Fibroblast of the aortic adventitia (primary cell): ENCODE measurements at regions not wholly inside any gene's neighbourhood (a gene's known extent, or its start where the extent isn't known, plus 50 kb on each side); places are given as distances from the start of the nearest gene placed in this dataset.

Source experiments
- DNase-seq: peaks from one replicate; pipeline ENCODE4 v3.0.0-alpha.2; 2010; ENCODE audit warnings: low read depth
- H3K4me3 ChIP-seq: 2 replicates; pipeline ENCODE4 v1.5.1; 2011; ENCODE audit warnings: low read depth, mild to moderate bottlenecking, control low read depth, low read length, moderate library complexity
- CTCF ChIP-seq: IDR thresholded peaks from 2 replicates; pipeline ENCODE4 v1.5.1; 2011; ENCODE audit warnings: mild to moderate bottlenecking, low read length, control low read depth, inconsistent platforms; ENCODE audit not compliant: insufficient read depth

DNA sequence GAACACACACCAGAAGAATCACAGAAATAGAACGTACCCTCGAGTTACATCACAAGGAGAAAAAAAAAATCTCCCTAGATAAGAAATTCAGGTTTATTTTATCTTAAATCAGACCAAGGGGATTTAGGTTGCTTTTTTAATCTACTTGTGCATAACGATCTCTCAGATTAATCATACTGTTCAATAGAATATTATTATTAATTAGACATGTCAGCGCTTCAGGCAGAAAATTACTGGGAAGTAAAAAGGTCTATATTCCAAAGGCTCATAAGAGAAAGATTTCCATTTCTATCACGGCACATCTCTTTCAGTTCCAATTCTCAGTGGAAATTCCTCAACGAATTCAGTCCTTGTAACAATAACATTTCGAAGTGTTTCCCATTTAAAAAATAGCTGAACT, 77.7 kb upstream of the PSMD7 start:
- no peak for TF ChIP-seq CTCF
- DNase-seq, result no peak
- H3K4me3 ChIP-seq, result no peak overlapping the region

DNA sequence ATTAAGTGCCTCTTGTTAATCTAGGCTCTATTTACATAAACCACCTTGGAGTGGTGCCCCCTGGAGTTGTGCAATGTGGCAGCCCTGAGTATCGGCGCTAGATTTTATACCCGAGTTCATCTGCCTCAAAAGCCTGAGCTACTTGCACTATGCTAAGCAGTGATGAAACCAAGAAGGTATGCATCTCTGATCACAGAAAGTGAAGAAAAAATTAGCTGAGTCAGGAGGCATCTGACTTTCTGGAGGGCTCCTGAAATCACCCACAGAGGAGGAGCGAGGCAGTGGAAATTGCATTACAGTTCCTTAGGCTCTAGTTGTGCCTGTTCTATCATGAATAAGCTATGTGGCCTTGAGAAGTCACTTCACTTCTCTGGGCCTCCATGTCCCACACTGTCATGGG, 80.3 kb upstream of the PSMD7 start:
- TF ChIP-seq CTCF, result no peak
- no peak overlapping the region for H3K4me3 ChIP-seq
- no peak for DNase-seq

- H3K4me3 ChIP-seq, result no peak overlapping the region
- DNase-seq, result no peak
- no peak for TF ChIP-seq CTCF
Measured at GRCh38 chr16:74215249-74215648, 81.4 kb upstream of the PSMD7 start.

- no peak for DNase-seq
- no peak for TF ChIP-seq CTCF
- no peak overlapping the region for H3K4me3 ChIP-seq
Measured at GRCh38 chr16:74213372-74213771, 83.2 kb upstream of the PSMD7 start.

DNA sequence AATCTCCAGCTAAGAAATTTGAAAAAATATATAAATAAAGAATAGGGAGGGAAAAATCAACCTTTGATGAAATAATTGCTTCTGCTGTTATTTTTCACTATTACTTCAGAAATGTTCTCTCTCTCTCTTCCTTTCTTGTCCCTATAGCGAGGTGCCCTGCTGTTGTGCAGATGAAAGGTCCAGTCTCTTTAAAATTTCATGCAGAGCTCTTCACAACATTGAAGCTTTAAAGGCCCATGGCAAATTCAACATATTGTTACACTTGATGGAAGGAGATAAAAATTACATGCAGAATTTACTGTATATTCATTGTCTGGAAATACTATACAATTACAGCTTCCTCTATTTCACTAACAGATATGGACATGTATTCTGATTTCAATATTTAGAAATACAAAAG, 86.4 kb upstream of the PSMD7 start:
- no peak overlapping the region for H3K4me3 ChIP-seq
- no peak for DNase-seq
- TF ChIP-seq CTCF, result no peak

- no peak for TF ChIP-seq CTCF
- no peak overlapping the region for H3K4me3 ChIP-seq
- DNase-seq, result no peak
Measured at GRCh38 chr16:74202009-74202408, 94.6 kb upstream of the PSMD7 start.

DNA sequence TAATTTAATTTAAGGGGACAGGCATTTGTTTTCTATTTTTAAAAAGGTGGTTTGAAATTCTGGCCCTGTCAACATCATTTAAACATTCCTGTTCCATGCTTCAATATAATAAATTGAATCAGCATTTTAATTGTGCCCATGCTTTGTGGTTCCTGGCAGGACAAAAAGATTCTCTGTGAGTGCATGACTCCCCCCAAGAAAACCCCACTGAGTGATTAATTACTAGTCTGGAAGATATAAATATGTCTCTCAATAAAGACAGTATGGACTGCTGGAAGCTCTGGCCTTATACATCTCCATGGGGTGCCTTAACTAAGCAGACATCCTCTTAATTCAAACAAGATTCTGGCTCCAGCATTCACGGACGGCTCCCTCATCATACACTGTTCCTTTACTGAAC, 95.0 kb upstream of the PSMD7 start:
- DNase-seq, result no peak
- no peak for TF ChIP-seq CTCF
- no peak overlapping the region for H3K4me3 ChIP-seq
